GM23338 (cell line): ENCODE measurements at regions not wholly inside any gene's neighbourhood (a gene's known extent, or its start where the extent isn't known, plus 50 kb on each side); places are given as distances from the start of the nearest gene placed in this dataset.

ENCODE experiments used
- EZH2 ChIP-seq: fragments of 200-600 bp; sonication (generic); IDR thresholded peaks from one replicate; pipeline ENCODE4 v1.8.0; 2017; ENCODE audit warnings: antibody characterized with exemption, mild to moderate bottlenecking, low read depth; ENCODE audit not compliant: unreplicated experiment
- EZH2phosphoT487 ChIP-seq: fragments of 200-600 bp; sonication (generic); IDR thresholded peaks from one replicate; pipeline ENCODE4 v1.8.1; 2018; ENCODE audit warnings: antibody characterized with exemption; ENCODE audit not compliant: unreplicated experiment
- JUNB ChIP-seq: IDR thresholded peaks from one replicate; pipeline ENCODE4 v1.6.1; 2016; ENCODE audit warnings: antibody characterized with exemption; ENCODE audit not compliant: unreplicated experiment
- NANOG ChIP-seq: IDR thresholded peaks from 2 replicates; pipeline ENCODE4 v1.6.1; 2016; ENCODE audit warnings: antibody characterized with exemption, borderline replicate concordance
- POLR2AphosphoS5 ChIP-seq: IDR thresholded peaks from 2 replicates; pipeline ENCODE4 v1.6.1; 2016; ENCODE audit warnings: antibody characterized with exemption, low read depth
- TF ChIP-seq, protein P1 (sequence below): IDR thresholded peaks from one replicate; pipeline ENCODE4 v1.6.1; 2018; ENCODE audit warnings: antibody characterized with exemption; ENCODE audit not compliant: unreplicated experiment
- TF ChIP-seq, protein P2 (sequence below), 2 experiments: fragments of 200-600 bp in 1 of 2; sonication (generic) in 1 of 2; conservative IDR thresholded peaks; 2 replicates each; pipeline versions ENCODE4 v1.5.1 to v1.6.1; 2016 to 2017; ENCODE audit warnings: antibody characterized with exemption in 2 of 2, low read depth in 2 of 2, mild to moderate bottlenecking in 2 of 2, moderate library complexity in 1 of 2

DNA sequence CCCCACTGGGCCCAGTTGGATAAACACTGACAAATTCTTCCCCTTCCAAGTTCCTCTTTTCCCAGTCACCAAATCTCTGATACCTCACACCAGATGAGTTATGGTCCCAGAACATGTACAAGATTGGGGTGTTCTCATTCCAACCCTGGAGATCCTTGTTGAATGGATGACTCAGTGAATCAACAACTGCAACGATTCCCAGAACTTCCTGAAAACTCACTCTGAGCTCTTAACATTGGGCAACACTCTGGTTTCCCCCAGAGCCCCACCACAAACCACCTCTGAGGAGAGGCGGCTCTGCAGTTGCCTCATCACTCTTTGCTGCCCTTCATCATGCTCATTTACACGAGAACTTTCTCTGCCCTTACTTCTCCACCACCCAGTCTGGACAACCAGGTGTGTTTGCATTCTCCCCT is 115.2 kb downstream of the MRPL14 start:
- TF ChIP-seq NANOG, result no peak
- TF ChIP-seq, protein P1, sequence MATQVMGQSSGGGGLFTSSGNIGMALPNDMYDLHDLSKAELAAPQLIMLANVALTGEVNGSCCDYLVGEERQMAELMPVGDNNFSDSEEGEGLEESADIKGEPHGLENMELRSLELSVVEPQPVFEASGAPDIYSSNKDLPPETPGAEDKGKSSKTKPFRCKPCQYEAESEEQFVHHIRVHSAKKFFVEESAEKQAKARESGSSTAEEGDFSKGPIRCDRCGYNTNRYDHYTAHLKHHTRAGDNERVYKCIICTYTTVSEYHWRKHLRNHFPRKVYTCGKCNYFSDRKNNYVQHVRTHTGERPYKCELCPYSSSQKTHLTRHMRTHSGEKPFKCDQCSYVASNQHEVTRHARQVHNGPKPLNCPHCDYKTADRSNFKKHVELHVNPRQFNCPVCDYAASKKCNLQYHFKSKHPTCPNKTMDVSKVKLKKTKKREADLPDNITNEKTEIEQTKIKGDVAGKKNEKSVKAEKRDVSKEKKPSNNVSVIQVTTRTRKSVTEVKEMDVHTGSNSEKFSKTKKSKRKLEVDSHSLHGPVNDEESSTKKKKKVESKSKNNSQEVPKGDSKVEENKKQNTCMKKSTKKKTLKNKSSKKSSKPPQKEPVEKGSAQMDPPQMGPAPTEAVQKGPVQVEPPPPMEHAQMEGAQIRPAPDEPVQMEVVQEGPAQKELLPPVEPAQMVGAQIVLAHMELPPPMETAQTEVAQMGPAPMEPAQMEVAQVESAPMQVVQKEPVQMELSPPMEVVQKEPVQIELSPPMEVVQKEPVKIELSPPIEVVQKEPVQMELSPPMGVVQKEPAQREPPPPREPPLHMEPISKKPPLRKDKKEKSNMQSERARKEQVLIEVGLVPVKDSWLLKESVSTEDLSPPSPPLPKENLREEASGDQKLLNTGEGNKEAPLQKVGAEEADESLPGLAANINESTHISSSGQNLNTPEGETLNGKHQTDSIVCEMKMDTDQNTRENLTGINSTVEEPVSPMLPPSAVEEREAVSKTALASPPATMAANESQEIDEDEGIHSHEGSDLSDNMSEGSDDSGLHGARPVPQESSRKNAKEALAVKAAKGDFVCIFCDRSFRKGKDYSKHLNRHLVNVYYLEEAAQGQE, result no peak
- TF ChIP-seq, protein P2, sequence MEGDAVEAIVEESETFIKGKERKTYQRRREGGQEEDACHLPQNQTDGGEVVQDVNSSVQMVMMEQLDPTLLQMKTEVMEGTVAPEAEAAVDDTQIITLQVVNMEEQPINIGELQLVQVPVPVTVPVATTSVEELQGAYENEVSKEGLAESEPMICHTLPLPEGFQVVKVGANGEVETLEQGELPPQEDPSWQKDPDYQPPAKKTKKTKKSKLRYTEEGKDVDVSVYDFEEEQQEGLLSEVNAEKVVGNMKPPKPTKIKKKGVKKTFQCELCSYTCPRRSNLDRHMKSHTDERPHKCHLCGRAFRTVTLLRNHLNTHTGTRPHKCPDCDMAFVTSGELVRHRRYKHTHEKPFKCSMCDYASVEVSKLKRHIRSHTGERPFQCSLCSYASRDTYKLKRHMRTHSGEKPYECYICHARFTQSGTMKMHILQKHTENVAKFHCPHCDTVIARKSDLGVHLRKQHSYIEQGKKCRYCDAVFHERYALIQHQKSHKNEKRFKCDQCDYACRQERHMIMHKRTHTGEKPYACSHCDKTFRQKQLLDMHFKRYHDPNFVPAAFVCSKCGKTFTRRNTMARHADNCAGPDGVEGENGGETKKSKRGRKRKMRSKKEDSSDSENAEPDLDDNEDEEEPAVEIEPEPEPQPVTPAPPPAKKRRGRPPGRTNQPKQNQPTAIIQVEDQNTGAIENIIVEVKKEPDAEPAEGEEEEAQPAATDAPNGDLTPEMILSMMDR (conservative IDR thresholded peaks at IDR 0.05; ENCODE audit: low read depth in 2 of 2), result no peak
- TF ChIP-seq POLR2AphosphoS5, result no peak
- no peak for TF ChIP-seq EZH2
- no peak for TF ChIP-seq EZH2phosphoT487
- no peak for TF ChIP-seq JUNB
